ENCODE measurements at regions not wholly inside any gene's neighbourhood (a gene's known extent, or its start where the extent isn't known, plus 50 kb on each side); places are given as distances from the start of the nearest gene placed in this dataset.

- no peak for TF ChIP-seq GATA2 (IDR thresholded peaks at IDR 0.05; ENCODE audit: low read depth, low read length)
- no peak for TF ChIP-seq GATA3 (IDR thresholded peaks at IDR 0.05; ENCODE audit: low read depth, low read length)
Measured at GRCh38 chr13:29976535-29976934, 126.1 kb upstream of the UBL3 start.
